Caco-2 (cell line): ENCODE measurements at regions not wholly inside any gene's neighbourhood (a gene's known extent, or its start where the extent isn't known, plus 50 kb on each side); places are given as distances from the start of the nearest gene placed in this dataset.

Experiments
- BruUV-seq: library from RNA; stranded (reverse); fragments of 400-500 nt; replicated peaks from 2 replicates; lab custom pipeline; 2021; lab: Mats Ljungman, UMichigan
- CTCF ChIA-PET: fragments of 300-600 bp; sonication (Branson Sonifier 250); formaldehyde crosslinking; loops from one replicate; lab custom pipeline; 2022; ENCODE audit warnings: antibody characterized with exemption; lab: Charles Lee
- POLR2A ChIA-PET: fragments of 300-600 bp; sonication (Branson Sonifier 250); formaldehyde crosslinking; loops from one replicate; lab custom pipeline; 2022; ENCODE audit warnings: antibody characterized with exemption; lab: Charles Lee
- DNase-seq, 2 experiments: peaks; one replicate each; pipeline versions ENCODE4 v3.0.0 to v3.0.0-alpha.2; 2020 to 2022
- H3K27me3 ChIP-seq: replicated peaks from 2 replicates; pipeline ENCODE4 v1.6.0; 2011; ENCODE audit warnings: low read length; ENCODE audit not compliant: control insufficient read depth, insufficient read depth
- H3K36me3 ChIP-seq: 2 replicates; pipeline ENCODE4 v1.5.1; 2011; ENCODE audit warnings: low read length; ENCODE audit not compliant: control insufficient read depth, insufficient read depth
- H3K4me1 ChIP-seq: fragments of 250-450 bp; sonication (Bioruptor Pico); 2 replicates; pipeline ENCODE4 v1.5.1; 2020; ENCODE audit warnings: mild to moderate bottlenecking
- H3K4me3 ChIP-seq: 2 replicates; pipeline ENCODE4 v1.5.1; 2011; ENCODE audit warnings: low read depth, mild to moderate bottlenecking, control low read depth, low read length
- H3K9me3 ChIP-seq: fragments of 250-450 bp; sonication (Bioruptor Pico); 2 replicates; pipeline ENCODE4 v1.5.1; 2020; ENCODE audit warnings: mild to moderate bottlenecking, moderate library complexity
- H3K27ac Mint-ChIP-seq: one replicate; pipeline ENCODE4 v1.8.0; 2022; ENCODE audit warnings: mixed read lengths; ENCODE audit not compliant: unreplicated experiment
- H3K27me3 Mint-ChIP-seq: one replicate; pipeline ENCODE4 v1.8.0; 2022; ENCODE audit warnings: mixed read lengths; ENCODE audit not compliant: insufficient read depth, unreplicated experiment
- H3K36me3 Mint-ChIP-seq: one replicate; pipeline ENCODE4 v1.8.0; 2022; ENCODE audit warnings: mild to moderate bottlenecking, mixed read lengths; ENCODE audit not compliant: insufficient read depth, unreplicated experiment
- H3K4me1 Mint-ChIP-seq: one replicate; pipeline ENCODE4 v1.8.0; 2022; ENCODE audit warnings: low read depth, mixed read lengths; ENCODE audit not compliant: unreplicated experiment
- H3K4me3 Mint-ChIP-seq: one replicate; pipeline ENCODE4 v1.8.0; 2022; ENCODE audit warnings: mild to moderate bottlenecking, moderate library complexity, mixed read lengths; ENCODE audit not compliant: unreplicated experiment
- H3K9me3 Mint-ChIP-seq: one replicate; pipeline ENCODE4 v1.8.0; 2022; ENCODE audit warnings: mixed read lengths; ENCODE audit not compliant: unreplicated experiment
- intact Hi-C: fragments of 100-400 bp; cut with micrococcal nuclease; formaldehyde crosslinking; loops from one replicate; pipeline ENCODE4 v1.10.0; 2022; ENCODE audit not compliant: unreplicated experiment
- TF ChIP-seq, protein P1 (sequence below), 2 experiments: fragments of 200-600 bp in 1 of 2; IDR thresholded peaks; 1 replicate in 1 of 2; 2 replicates in 1 of 2; pipeline versions ENCODE4 v1.5.1 to v1.8.0; 2011 to 2022; ENCODE audit warnings: antibody characterized with exemption in 1 of 2, control low read depth in 1 of 2, inconsistent platforms in 1 of 2, low read depth in 1 of 2, low read length in 1 of 2, mild to moderate bottlenecking in 1 of 2, moderate library complexity in 1 of 2; ENCODE audit not compliant: insufficient read depth in 1 of 2, severe bottlenecking in 1 of 2, unreplicated experiment in 1 of 2

GRCh38 chr2:163157891-163158496 is 319.4 kb upstream of the KCNH7 start:
- no peaks in the 10 kb centered on the region for H3K9me3 Mint-ChIP-seq
- DNase-seq: no peak
- no peaks in the 10 kb centered on the region for H3K36me3 Mint-ChIP-seq
- H3K4me1 Mint-ChIP-seq: peaks cover 5% of the 10 kb centered on the region
- H3K36me3 ChIP-seq: no peaks in the 10 kb centered on the region
- CTCF ChIA-PET: no interaction called here
- POLR2A ChIA-PET: no interaction called here
- H3K27me3 ChIP-seq: no peaks in the 10 kb centered on the region
- no peaks in the 10 kb centered on the region for H3K4me1 ChIP-seq
- intact Hi-C loops: loop anchor here (5.0 kb wide), 1 partner anchor 1274 kb away; no protein-coding TSS in a partner anchor
- no TSS peak for BruUV-seq
- H3K27ac Mint-ChIP-seq: no peak overlapping the region
- H3K9me3 ChIP-seq: no peaks in the 10 kb centered on the region
- no peaks in the 10 kb centered on the region for H3K27me3 Mint-ChIP-seq
- H3K4me3 ChIP-seq: no peak overlapping the region
- TF ChIP-seq, protein P1, sequence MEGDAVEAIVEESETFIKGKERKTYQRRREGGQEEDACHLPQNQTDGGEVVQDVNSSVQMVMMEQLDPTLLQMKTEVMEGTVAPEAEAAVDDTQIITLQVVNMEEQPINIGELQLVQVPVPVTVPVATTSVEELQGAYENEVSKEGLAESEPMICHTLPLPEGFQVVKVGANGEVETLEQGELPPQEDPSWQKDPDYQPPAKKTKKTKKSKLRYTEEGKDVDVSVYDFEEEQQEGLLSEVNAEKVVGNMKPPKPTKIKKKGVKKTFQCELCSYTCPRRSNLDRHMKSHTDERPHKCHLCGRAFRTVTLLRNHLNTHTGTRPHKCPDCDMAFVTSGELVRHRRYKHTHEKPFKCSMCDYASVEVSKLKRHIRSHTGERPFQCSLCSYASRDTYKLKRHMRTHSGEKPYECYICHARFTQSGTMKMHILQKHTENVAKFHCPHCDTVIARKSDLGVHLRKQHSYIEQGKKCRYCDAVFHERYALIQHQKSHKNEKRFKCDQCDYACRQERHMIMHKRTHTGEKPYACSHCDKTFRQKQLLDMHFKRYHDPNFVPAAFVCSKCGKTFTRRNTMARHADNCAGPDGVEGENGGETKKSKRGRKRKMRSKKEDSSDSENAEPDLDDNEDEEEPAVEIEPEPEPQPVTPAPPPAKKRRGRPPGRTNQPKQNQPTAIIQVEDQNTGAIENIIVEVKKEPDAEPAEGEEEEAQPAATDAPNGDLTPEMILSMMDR (IDR thresholded peaks at IDR 0.05; ENCODE audit: insufficient read depth in 1 of 2, low read depth in 1 of 2, low read length in 1 of 2, severe bottlenecking in 1 of 2, unreplicated experiment in 1 of 2): no peak
- no peak overlapping the region for H3K4me3 Mint-ChIP-seq

GRCh38 chr2:163157411-163157810 is 318.8 kb upstream of the KCNH7 start:
- no peaks in the 10 kb centered on the region for H3K9me3 ChIP-seq
- TF ChIP-seq, protein P1 (IDR thresholded peaks at IDR 0.05; ENCODE audit: insufficient read depth in 1 of 2, low read depth in 1 of 2, low read length in 1 of 2, severe bottlenecking in 1 of 2, unreplicated experiment in 1 of 2): no peak
- DNase-seq: no peak
- H3K4me1 Mint-ChIP-seq: peaks cover 5% of the 10 kb centered on the region
- no peak overlapping the region for H3K4me3 ChIP-seq
- no peaks in the 10 kb centered on the region for H3K9me3 Mint-ChIP-seq
- H3K27ac Mint-ChIP-seq: no peak overlapping the region
- H3K27me3 ChIP-seq: no peaks in the 10 kb centered on the region
- no peaks in the 10 kb centered on the region for H3K4me1 ChIP-seq
- no peaks in the 10 kb centered on the region for H3K36me3 Mint-ChIP-seq
- H3K36me3 ChIP-seq: no peaks in the 10 kb centered on the region
- no peaks in the 10 kb centered on the region for H3K27me3 Mint-ChIP-seq
- intact Hi-C loops: loop anchor here (5.0 kb wide), 1 partner anchor 1275 kb away; no protein-coding TSS in a partner anchor
- POLR2A ChIA-PET: no interaction called here
- H3K4me3 Mint-ChIP-seq: no peak overlapping the region
- CTCF ChIA-PET: no interaction called here
- BruUV-seq: no TSS peak

DNA sequence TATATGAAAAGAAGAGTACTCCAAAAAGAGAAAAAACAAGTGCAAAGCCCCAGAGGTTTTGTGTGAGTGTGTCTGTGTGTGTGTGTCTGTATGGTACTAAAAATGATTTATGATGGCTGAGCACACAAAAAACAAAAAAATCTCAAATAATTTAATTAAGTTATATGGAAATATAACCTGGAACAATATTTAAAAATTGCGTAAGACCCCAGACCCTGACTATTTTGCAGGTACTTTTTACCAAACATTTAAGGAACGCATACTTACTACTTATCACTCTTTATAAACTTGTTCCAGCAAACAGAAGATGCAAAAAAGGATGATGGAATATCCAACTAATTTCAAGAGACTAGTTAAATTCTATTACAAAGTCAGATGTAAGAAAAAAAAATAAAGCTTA is 317.4 kb upstream of the KCNH7 start:
- intact Hi-C loops: loop anchor here (5.0 kb wide), 1 partner anchor 1276 kb away; no protein-coding TSS in a partner anchor
- Mint-ChIP-seq H3K4me3 (no peak overlapping the region), H3K36me3 (no peaks in the 10 kb centered on the region), H3K27ac (no peak overlapping the region), H3K27me3 (peaks cover 6% of the 10 kb centered on the region), H3K9me3 (no peaks in the 10 kb centered on the region), H3K4me1 (peaks cover 5% of the 10 kb centered on the region)
- no peak for DNase-seq
- BruUV-seq: no TSS peak
- ChIA-PET POLR2A (no interaction called here), CTCF (no interaction called here)
- H3K4me1 ChIP-seq: no peaks in the 10 kb centered on the region
- no peak overlapping the region for H3K4me3 ChIP-seq
- H3K9me3 ChIP-seq: no peaks in the 10 kb centered on the region
- no peaks in the 10 kb centered on the region for H3K36me3 ChIP-seq
- TF ChIP-seq, protein P1 (IDR thresholded peaks at IDR 0.05; ENCODE audit: insufficient read depth in 1 of 2, low read depth in 1 of 2, low read length in 1 of 2, severe bottlenecking in 1 of 2, unreplicated experiment in 1 of 2): no peak
- no peaks in the 10 kb centered on the region for H3K27me3 ChIP-seq
